NCI-H82 (cell line): ENCODE measurements at regions not wholly inside any gene's neighbourhood (a gene's known extent, or its start where the extent isn't known, plus 50 kb on each side); places are given as distances from the start of the nearest gene placed in this dataset.

ENCODE experiments used
- DNase-seq: peaks from one replicate; lab custom pipeline; 2025; lab: John Stamatoyannopoulos, UW

GRCh38 chr16:51723036-51723724, 572.1 kb upstream of the SALL1 start:
- DNase-seq: peak; percentile 26

- DNase-seq: no peak
Measured at GRCh38 chr16:51722467-51722866, 571.4 kb upstream of the SALL1 start.

GRCh38 chr16:51719376-51719775, 568.3 kb upstream of the SALL1 start:
- DNase-seq: no peak

- no peak for DNase-seq
Measured at GRCh38 chr16:51716195-51716594, 565.1 kb upstream of the SALL1 start.

GRCh38 chr16:51713502-51713901, 562.4 kb upstream of the SALL1 start:
- no peak for DNase-seq

- no peak for DNase-seq
Measured at GRCh38 chr16:51710905-51711563, 560.0 kb upstream of the SALL1 start.

- DNase-seq: no peak
Measured at GRCh38 chr16:51710186-51710585, 559.1 kb upstream of the SALL1 start.

- DNase-seq: no peak
Measured at GRCh38 chr16:51708861-51709260, 557.8 kb upstream of the SALL1 start.

- DNase-seq: no peak
Measured at GRCh38 chr16:51707666-51708065, 556.6 kb upstream of the SALL1 start.

GRCh38 chr16:51705142-51705541, 554.1 kb upstream of the SALL1 start:
- no peak for DNase-seq

GRCh38 chr16:51701025-51701424, 550.0 kb upstream of the SALL1 start:
- no peak for DNase-seq

GRCh38 chr16:51699686-51700396, 548.8 kb upstream of the SALL1 start:
- no peak for DNase-seq

- DNase-seq: no peak
Measured at GRCh38 chr16:51698647-51699046, 547.6 kb upstream of the SALL1 start.

- DNase-seq: no peak
Measured at GRCh38 chr16:51697454-51697853, 546.4 kb upstream of the SALL1 start.

GRCh38 chr16:51696376-51696775, 545.3 kb upstream of the SALL1 start:
- peak; percentile 86 for DNase-seq

- no peak for DNase-seq
Measured at GRCh38 chr16:51691109-51691508, 540.0 kb upstream of the SALL1 start.

- peak; percentile 44 for DNase-seq
Measured at GRCh38 chr16:51685498-51685897, 534.4 kb upstream of the SALL1 start.

GRCh38 chr16:51683882-51684281, 532.8 kb upstream of the SALL1 start:
- no peak for DNase-seq

- no peak for DNase-seq
Measured at GRCh38 chr16:51682905-51683304, 531.8 kb upstream of the SALL1 start.

- DNase-seq: no peak
Measured at GRCh38 chr16:51674615-51675014, 523.5 kb upstream of the SALL1 start.

- DNase-seq: no peak
Measured at GRCh38 chr16:51670527-51670926, 519.5 kb upstream of the SALL1 start.

- DNase-seq: no peak
Measured at GRCh38 chr16:51666821-51667220, 515.8 kb upstream of the SALL1 start.

- DNase-seq: no peak
Measured at GRCh38 chr16:51666074-51666473, 515.0 kb upstream of the SALL1 start.
